ENCODE measurements at regions not wholly inside any gene's neighbourhood (a gene's known extent, or its start where the extent isn't known, plus 50 kb on each side); places are given as distances from the start of the nearest gene placed in this dataset.
"Not testable (repeated sequence)": the region's sequence is repeated elsewhere in the genome, so short reads cannot be mapped to it uniquely, and the experiment has no call there.

- Histone ChIP-seq H3K27me3 (replicated peaks; ENCODE audit: insufficient read depth) (no peaks in the 10 kb centered on the region), H3K4me3 (no peak overlapping the region), H3K4me1 (ENCODE audit: control insufficient read depth in 1 of 2, low read depth in 2 of 2) (no peaks in the 10 kb centered on the region), H3K9me3 (no peaks in the 10 kb centered on the region), H3K36me3 (no peaks in the 10 kb centered on the region), H3K27ac (no peak overlapping the region)
- DNase-seq (ENCODE audit: low spot score) (no peak), ATAC-seq (ENCODE audit: insufficient number of reproducible peaks, low FRiP score, low read depth) (no peak)
- TF ChIP-seq CTCF (IDR thresholded peaks at IDR 0.05) = no peak
Measured at GRCh38 chr3:21955406-21955805, 204.4 kb upstream of the ZNF385D start.

- no peak for DNase-seq (ENCODE audit: low spot score)
- Histone ChIP-seq H3K27ac (no peak overlapping the region), H3K9me3 (no peaks in the 10 kb centered on the region), H3K36me3 (no peaks in the 10 kb centered on the region), H3K27me3 (replicated peaks; ENCODE audit: insufficient read depth) (no peaks in the 10 kb centered on the region), H3K4me1 (ENCODE audit: control insufficient read depth in 1 of 2, low read depth in 2 of 2) (peaks cover 9 to 12% of the 10 kb centered on the region in 2 donors), H3K4me3 (no peak overlapping the region)
- TF ChIP-seq CTCF (IDR thresholded peaks at IDR 0.05) = no peak
- ATAC-seq (ENCODE audit: insufficient number of reproducible peaks, low FRiP score, low read depth) = no peak
Measured at GRCh38 chr3:21960033-21960432, 209.0 kb upstream of the ZNF385D start.

GRCh38 chr3:21962456-21962855, 211.4 kb upstream of the ZNF385D start:
- Histone ChIP-seq H3K27ac (no peak overlapping the region), H3K27me3 (replicated peaks; ENCODE audit: insufficient read depth) (no peaks in the 10 kb centered on the region), H3K4me3 (no peak overlapping the region), H3K4me1 (ENCODE audit: control insufficient read depth in 1 of 2, low read depth in 2 of 2) (peaks cover 9 to 12% of the 10 kb centered on the region in 2 donors), H3K9me3 (no peaks in the 10 kb centered on the region), H3K36me3 (no peaks in the 10 kb centered on the region)
- DNase-seq (ENCODE audit: low spot score) (no peak), ATAC-seq (ENCODE audit: insufficient number of reproducible peaks, low FRiP score, low read depth) (no peak)
- no peak for TF ChIP-seq CTCF (IDR thresholded peaks at IDR 0.05)

- not testable (repeated sequence) for ATAC-seq (ENCODE audit: insufficient number of reproducible peaks, low FRiP score, low read depth); H3K36me3 ChIP-seq; H3K27ac ChIP-seq; H3K4me3 ChIP-seq; H3K27me3 ChIP-seq (replicated peaks; ENCODE audit: insufficient read depth); H3K9me3 ChIP-seq; DNase-seq (ENCODE audit: low spot score)
- H3K4me1 ChIP-seq (ENCODE audit: control insufficient read depth in 1 of 2, low read depth in 2 of 2) = peaks cover 9 to 12% of the 10 kb centered on the region in 2 donors
Measured at GRCh38 chr3:21966457-21966856, 215.4 kb upstream of the ZNF385D start.

- H3K4me1 ChIP-seq (ENCODE audit: control insufficient read depth in 1 of 2, low read depth in 2 of 2) = no peaks in the 10 kb centered on the region
- no peak for TF ChIP-seq CTCF (IDR thresholded peaks at IDR 0.05)
- no peaks in the 10 kb centered on the region for H3K9me3 ChIP-seq
- DNase-seq (ENCODE audit: low spot score) (no peak), ATAC-seq (ENCODE audit: insufficient number of reproducible peaks, low FRiP score, low read depth) (no peak)
- H3K36me3 ChIP-seq = no peaks in the 10 kb centered on the region
- H3K27ac ChIP-seq = no peak overlapping the region
- H3K4me3 ChIP-seq = no peak overlapping the region
- H3K27me3 ChIP-seq (replicated peaks; ENCODE audit: insufficient read depth) = no peaks in the 10 kb centered on the region
Measured at GRCh38 chr3:21979706-21980105, 228.7 kb upstream of the ZNF385D start.

GRCh38 chr3:21989341-21990042, 238.5 kb upstream of the ZNF385D start:
- TF ChIP-seq CTCF (IDR thresholded peaks at IDR 0.05) = no peak
- no peaks in the 10 kb centered on the region for H3K4me1 ChIP-seq (ENCODE audit: control insufficient read depth in 1 of 2, low read depth in 2 of 2)
- no peak overlapping the region for H3K27ac ChIP-seq
- no peaks in the 10 kb centered on the region for H3K9me3 ChIP-seq
- ATAC-seq (ENCODE audit: insufficient number of reproducible peaks, low FRiP score, low read depth) = no peak
- H3K36me3 ChIP-seq = no peaks in the 10 kb centered on the region
- H3K4me3 ChIP-seq = no peak overlapping the region
- DNase-seq (ENCODE audit: low spot score) = no peak
- no peaks in the 10 kb centered on the region for H3K27me3 ChIP-seq (replicated peaks; ENCODE audit: insufficient read depth)

Measured in thoracic aorta (tissue), 2 donors.